Kidney tubule cell (primary cell): ENCODE measurements at regions not wholly inside any gene's neighbourhood (a gene's known extent, or its start where the extent isn't known, plus 50 kb on each side); places are given as distances from the start of the nearest gene placed in this dataset.

ENCODE experiments used
- DNase-seq: peaks from one replicate; pipeline ENCODE4 v3.0.0-alpha.2; 2018; ENCODE audit warnings: low spot score

- DNase-seq: no peak
These were observed 926.5 kb upstream of the CNTNAP5 start for GRCh38 chr2:123098619-123099018.

- no peak for DNase-seq
These were observed 923.7 kb upstream of the CNTNAP5 start for GRCh38 chr2:123101434-123101833.

GRCh38 chr2:123103902-123104301 lies 921.2 kb upstream of the CNTNAP5 start:
- no peak for DNase-seq

GRCh38 chr2:123116595-123116994 lies 908.5 kb upstream of the CNTNAP5 start:
- DNase-seq: no peak

- DNase-seq: no peak
These were observed 897.9 kb upstream of the CNTNAP5 start for GRCh38 chr2:123127236-123127635.

GRCh38 chr2:123128951-123129350 lies 896.1 kb upstream of the CNTNAP5 start:
- no peak for DNase-seq

- DNase-seq: no peak
These were observed 888.7 kb upstream of the CNTNAP5 start for GRCh38 chr2:123136419-123136818.

- DNase-seq: no peak
These were observed 881.0 kb upstream of the CNTNAP5 start for GRCh38 chr2:123144082-123144481.

GRCh38 chr2:123153041-123153440 lies 872.0 kb upstream of the CNTNAP5 start:
- DNase-seq: no peak

GRCh38 chr2:123154195-123154594 lies 870.9 kb upstream of the CNTNAP5 start:
- DNase-seq: no peak

- no peak for DNase-seq
These were observed 868.1 kb upstream of the CNTNAP5 start for GRCh38 chr2:123157016-123157415.

GRCh38 chr2:123162400-123163016 lies 862.6 kb upstream of the CNTNAP5 start:
- no peak for DNase-seq

GRCh38 chr2:123163398-123163797 lies 861.7 kb upstream of the CNTNAP5 start:
- no peak for DNase-seq

GRCh38 chr2:123164216-123164615 lies 860.9 kb upstream of the CNTNAP5 start:
- DNase-seq: no peak

- DNase-seq: no peak
These were observed 859.5 kb upstream of the CNTNAP5 start for GRCh38 chr2:123165616-123166015.

GRCh38 chr2:123179526-123179925 lies 845.6 kb upstream of the CNTNAP5 start:
- DNase-seq: no peak

GRCh38 chr2:123195957-123196356 lies 829.1 kb upstream of the CNTNAP5 start:
- DNase-seq: no peak

GRCh38 chr2:123200035-123200434 lies 825.1 kb upstream of the CNTNAP5 start:
- no peak for DNase-seq

GRCh38 chr2:123207245-123207644 lies 817.8 kb upstream of the CNTNAP5 start:
- no peak for DNase-seq

GRCh38 chr2:123209202-123209601 lies 815.9 kb upstream of the CNTNAP5 start:
- DNase-seq: no peak

GRCh38 chr2:123211181-123211580 lies 813.9 kb upstream of the CNTNAP5 start:
- DNase-seq: no peak

GRCh38 chr2:123245156-123245555 lies 779.9 kb upstream of the CNTNAP5 start:
- no peak for DNase-seq

- DNase-seq: no peak
These were observed 766.1 kb upstream of the CNTNAP5 start for GRCh38 chr2:123258877-123259539.

GRCh38 chr2:123262856-123263255 lies 762.2 kb upstream of the CNTNAP5 start:
- no peak for DNase-seq
